T47D (cell line): ENCODE measurements at regions not wholly inside any gene's neighbourhood (a gene's known extent, or its start where the extent isn't known, plus 50 kb on each side); places are given as distances from the start of the nearest gene placed in this dataset.

Experiments used
- DNase-seq, 2 experiments: peaks; one replicate each; pipeline versions ENCODE4 v3.0.0 to v3.0.0-alpha.2; 2011 to 2012; ENCODE audit warnings: low read depth in 1 of 2, low spot score in 1 of 2
- JUND ChIP-seq: IDR thresholded peaks from 2 replicates; pipeline ENCODE4 v1.6.1; 2012; ENCODE audit warnings: low read depth
- in situ Hi-C: cut with HindIII; loops from 2 replicates; pipeline ENCODE4 v1.10.0; 2016; ENCODE audit warnings: low sequenced_read_pairs, low pct_unique_long_range_greater_than_20kb

GRCh38 chr10:89829262-89829886, 128.0 kb downstream of the KIF20B start:
- in situ Hi-C loops = no loop called here
- no peak for DNase-seq

DNA sequence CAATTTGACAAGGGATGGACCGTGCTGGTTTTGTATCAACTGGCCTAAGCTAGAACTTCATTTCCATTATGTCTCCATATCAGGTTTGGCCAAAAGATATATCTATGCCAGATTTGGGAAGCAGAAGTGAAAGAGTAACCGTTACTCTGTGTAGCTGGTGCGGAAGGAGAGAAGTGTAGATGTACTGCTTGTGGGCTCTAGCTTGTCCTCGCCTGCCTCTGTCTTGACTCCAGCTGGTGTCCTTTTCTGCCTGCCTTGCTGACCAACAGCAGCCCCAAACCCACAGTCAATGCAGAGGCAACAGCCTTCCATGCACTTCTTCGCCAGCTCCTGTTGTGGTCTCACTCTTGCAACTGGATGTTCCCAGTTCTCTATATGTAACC, 128.5 kb downstream of the KIF20B start:
- DNase-seq = no peak
- in situ Hi-C loops = no loop called here
- TF ChIP-seq JUND = no peak

More at GRCh38 chr10:89829262-89829886, 128.0 kb downstream of the KIF20B start:
- no peak for TF ChIP-seq JUND

- no peak for DNase-seq
- in situ Hi-C loops = no loop called here
These were observed 129.2 kb downstream of the KIF20B start for GRCh38 chr10:89830624-89831023.

DNA sequence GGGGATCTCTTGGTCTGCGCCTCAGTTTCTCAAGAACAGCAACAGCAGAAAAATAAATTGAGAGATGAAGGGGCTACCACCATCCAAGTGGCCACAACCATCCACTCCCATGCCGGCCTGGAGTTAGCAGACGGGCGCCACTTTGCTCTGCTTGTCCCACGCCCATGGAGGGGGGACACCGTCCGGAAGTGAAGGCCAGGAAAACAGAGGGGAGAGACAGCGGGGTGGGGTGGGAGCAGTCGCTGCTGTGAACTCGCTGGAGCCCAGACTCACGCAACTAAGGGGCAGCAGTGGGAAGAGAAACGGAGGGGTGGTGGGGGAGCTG, 135.4 kb downstream of the KIF20B start:
- in situ Hi-C loops = no loop called here
- no peak for DNase-seq
- no peak for TF ChIP-seq JUND

More at GRCh38 chr10:89830624-89831023, 129.2 kb downstream of the KIF20B start:
- TF ChIP-seq JUND = no peak

GRCh38 chr10:89837165-89838043, 136.0 kb downstream of the KIF20B start:
- peak; percentile 33 to 50 for DNase-seq
- in situ Hi-C loops = no loop called here
- TF ChIP-seq JUND = no peak

DNA sequence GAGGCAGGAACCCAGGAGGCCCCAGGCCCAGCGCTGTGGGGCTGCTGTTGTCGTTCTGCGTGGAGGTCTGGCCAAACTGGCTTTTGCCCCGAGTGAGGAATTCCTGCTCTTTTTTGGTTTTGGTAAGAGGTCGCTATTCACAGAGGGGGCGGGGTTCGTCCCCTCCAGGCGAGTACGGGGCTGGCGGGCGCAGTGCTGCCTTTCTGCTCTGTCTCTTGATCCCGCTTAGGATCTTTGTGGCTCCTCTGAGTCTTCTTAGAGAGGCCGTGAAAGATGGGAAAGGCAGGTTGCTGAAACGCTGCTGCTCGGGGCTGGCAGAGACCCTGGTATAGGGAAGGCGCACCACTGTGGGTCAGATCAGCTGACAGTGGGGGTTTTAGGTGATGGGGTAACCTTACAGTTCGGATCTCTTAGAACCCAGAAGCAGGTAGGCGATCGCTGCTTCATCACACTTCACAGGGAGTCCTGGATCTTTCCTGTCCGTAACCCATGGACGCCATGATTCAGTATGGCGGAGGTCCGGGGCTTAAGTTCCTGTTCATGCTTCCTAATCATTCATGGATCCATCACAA, 136.7 kb downstream of the KIF20B start:
- in situ Hi-C loops = no loop called here
- no peak for TF ChIP-seq JUND
- DNase-seq = no peak

DNA sequence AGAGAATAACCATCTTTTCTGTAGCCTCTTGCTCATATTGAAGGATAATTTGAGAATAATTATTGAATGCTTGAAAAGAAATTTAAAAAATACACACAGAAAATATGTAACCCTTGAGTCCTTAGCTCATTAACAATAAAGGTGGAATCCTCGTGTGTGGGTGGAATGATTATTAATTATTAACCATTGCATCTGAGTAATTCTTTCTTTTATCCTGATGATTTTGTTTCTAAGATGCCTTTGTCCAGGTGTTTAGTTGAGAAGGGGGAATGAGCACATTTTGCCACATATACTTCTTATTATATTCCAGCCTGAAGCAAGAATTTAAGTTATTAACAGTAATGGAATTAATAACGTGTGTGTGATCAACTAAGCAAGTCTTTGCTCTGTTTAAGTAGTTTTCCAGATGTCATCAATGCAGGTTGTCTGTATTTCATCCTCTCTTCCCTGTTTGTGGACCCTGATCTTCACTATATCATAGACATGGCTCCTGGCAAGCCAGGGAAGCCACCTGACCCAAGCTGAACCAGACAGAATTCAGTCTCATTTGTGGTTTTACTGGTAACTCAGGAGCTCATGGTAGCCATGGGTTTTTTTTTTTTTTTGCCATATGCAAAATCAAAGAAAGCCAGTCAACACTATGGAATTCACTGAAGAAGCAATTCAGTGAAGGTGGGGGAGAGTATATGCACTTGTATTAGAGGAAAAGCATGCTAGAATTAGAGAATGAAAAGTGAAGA, 144.3 kb downstream of the KIF20B start:
- in situ Hi-C loops = no loop called here
- no peak for TF ChIP-seq JUND
- DNase-seq = no peak

- DNase-seq = no peak
- in situ Hi-C loops = no loop called here
- no peak for TF ChIP-seq JUND
These were observed 144.9 kb downstream of the KIF20B start for GRCh38 chr10:89846281-89846630.

DNA sequence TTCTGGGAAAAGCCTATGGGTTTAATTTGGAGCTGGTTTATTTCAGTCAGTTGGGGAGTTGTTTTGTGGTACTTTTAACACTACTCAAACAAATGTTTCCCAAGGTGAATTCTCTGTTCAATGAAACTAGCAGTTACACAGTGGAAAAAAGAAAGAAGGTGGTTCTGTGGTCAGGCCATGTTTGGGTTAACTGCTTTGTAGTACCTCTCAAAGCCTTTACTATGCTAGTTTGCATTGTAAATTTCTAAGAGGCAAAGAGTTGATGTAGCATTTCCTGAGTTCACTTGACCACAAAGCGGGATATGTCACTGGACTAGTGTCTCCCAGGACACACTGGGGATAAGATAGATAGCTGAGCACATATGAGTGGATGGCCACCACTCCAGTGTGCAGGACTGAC, 145.4 kb downstream of the KIF20B start:
- in situ Hi-C loops = no loop called here
- no peak for DNase-seq
- no peak for TF ChIP-seq JUND

DNA sequence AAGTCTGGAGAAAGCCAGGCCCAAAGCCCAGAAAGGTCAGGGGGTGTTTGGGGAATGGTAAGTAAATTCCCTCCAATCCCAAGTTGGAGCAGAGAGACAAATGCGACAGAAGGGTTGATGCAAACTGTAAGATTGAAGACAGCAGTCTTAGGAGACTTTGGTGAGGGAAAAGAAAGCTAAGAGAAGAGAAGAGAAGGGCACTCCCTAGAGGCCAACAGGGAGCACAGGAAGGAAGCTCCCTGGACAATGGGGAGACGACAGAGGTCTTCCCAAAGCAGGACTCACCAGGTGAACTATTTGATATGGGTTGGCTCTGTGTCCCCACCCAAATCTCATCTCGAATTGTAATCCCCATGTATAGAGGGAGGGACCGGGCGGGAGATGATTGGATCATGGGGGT, 151.5 kb downstream of the KIF20B start:
- in situ Hi-C loops = no loop called here
- TF ChIP-seq JUND = no peak
- no peak for DNase-seq

- DNase-seq = peak in 1 of 2 experiments; percentile 42
- no peak for TF ChIP-seq JUND
- in situ Hi-C loops = no loop called here
These were observed 152.4 kb downstream of the KIF20B start for GRCh38 chr10:89853781-89854191.

GRCh38 chr10:89857431-89858042, 156.1 kb downstream of the KIF20B start:
- in situ Hi-C loops = no loop called here
- no peak for TF ChIP-seq JUND
- DNase-seq = no peak
